Aorta (tissue), 5 donors: ENCODE measurements at regions not wholly inside any gene's neighbourhood (a gene's known extent, or its start where the extent isn't known, plus 50 kb on each side); places are given as distances from the start of the nearest gene placed in this dataset.

ENCODE experiments used
- ATAC-seq: fragments of 200-7000 bp; cut with Tn5 transposase; one replicate; pipeline ENCODE4 v1.9.1; 2022; ENCODE audit warnings: moderate library complexity; ENCODE audit not compliant: low FRiP score
- DNase-seq, 2 donors: peaks; one replicate each; pipeline ENCODE4 v3.0.0-alpha.2; 2020
- H3K27ac ChIP-seq, 2 donors: one replicate each; pipeline ENCODE4 v1.5.1; 2013; ENCODE audit warnings: low read length in 2 of 2, mild to moderate bottlenecking in 2 of 2, moderate library complexity in 2 of 2, control low read depth in 1 of 2, inconsistent platforms in 1 of 2, low read depth in 1 of 2
- H3K27me3 ChIP-seq, 2 donors: one replicate each; pipeline ENCODE4 v1.6.1; 2013; ENCODE audit warnings: control low read depth in 1 of 2, low read length in 1 of 2, mild to moderate bottlenecking in 1 of 2, moderate library complexity in 1 of 2; ENCODE audit not compliant: insufficient read depth in 2 of 2, control insufficient read depth in 1 of 2
- H3K36me3 ChIP-seq, 2 donors: one replicate each; pipeline ENCODE4 v1.6.1; 2013; ENCODE audit warnings: control low read depth in 1 of 2, low read length in 1 of 2, mild to moderate bottlenecking in 1 of 2; ENCODE audit not compliant: insufficient read depth in 2 of 2, control insufficient read depth in 1 of 2
- H3K4me1 ChIP-seq, 2 donors: one replicate each; pipeline ENCODE4 v1.6.1; 2013; ENCODE audit warnings: low read length in 2 of 2, control low read depth in 1 of 2, mild to moderate bottlenecking in 1 of 2, moderate library complexity in 1 of 2; ENCODE audit not compliant: insufficient read depth in 2 of 2, control insufficient read depth in 1 of 2
- H3K4me3 ChIP-seq, 2 donors: one replicate each; pipeline ENCODE4 v1.5.1; 2013; ENCODE audit warnings: low read length in 2 of 2, control low read depth in 1 of 2, mild to moderate bottlenecking in 1 of 2
- H3K9me3 ChIP-seq: one replicate; pipeline ENCODE4 v1.6.1; 2013; ENCODE audit warnings: mild to moderate bottlenecking, low read length; ENCODE audit not compliant: control insufficient read depth
- WGBS, 2 donors: extraction: QIAGEN DNeasy Blood & Tissue Kit; methylation state at CpG; one replicate each; pipeline ENCODE4 v1.1.7; 2013; 5-methylcytosine and 5-hydroxymethylcytosine counted together
- intact Hi-C, 2 donors: fragments of 100-400 bp; cut with DNase I; formaldehyde crosslinking; loops; one replicate each; pipeline versions ENCODE4 v1.14.2 to v1.15.0; 2022
- donor health status: healthy with polysubstance abuse.
- donor health status: Bipolar disorder and iron deficiency.
- donor health status: DM: no; HTN: no; CAD: no.
- donor health status: DM: no; HTN: no; CAD: no.
- donor health status: DM: yes; HTN: yes; CAD: no.

DNA sequence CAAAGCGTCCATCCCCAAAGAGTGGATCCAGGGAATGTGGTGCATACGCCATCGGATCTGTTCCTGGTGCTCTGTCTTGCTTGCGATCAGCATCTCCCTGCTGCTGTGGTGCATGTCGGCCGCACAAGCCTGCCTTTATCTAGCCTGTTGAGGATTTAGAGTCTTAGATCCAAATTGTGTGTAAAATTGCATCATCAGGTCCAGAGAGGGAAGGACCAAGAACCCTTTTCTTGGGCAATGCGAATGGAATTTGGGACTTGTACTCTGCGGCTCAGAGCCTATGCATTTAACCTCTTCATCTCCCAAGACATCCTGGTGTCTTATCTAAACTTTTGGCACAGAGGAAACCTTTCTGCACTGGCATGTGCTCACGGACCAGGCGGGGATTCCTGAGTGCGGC is 1238.7 kb downstream of the TBC1D22A start:
- Histone ChIP-seq H3K27ac (no peak overlapping the region), H3K4me3 (no peak overlapping the region), H3K27me3 (no peaks in the 10 kb centered on the region), H3K9me3 (no peaks in the 10 kb centered on the region), H3K4me1 (no peaks in the 10 kb centered on the region), H3K36me3 (no peaks in the 10 kb centered on the region)
- 74 to 76% methylated on average over 11 of the region's 11 CpGs for WGBS, 2 donors
- DNase-seq (no peak), ATAC-seq (no peak)
- intact Hi-C loops, result no loop called here

DNA sequence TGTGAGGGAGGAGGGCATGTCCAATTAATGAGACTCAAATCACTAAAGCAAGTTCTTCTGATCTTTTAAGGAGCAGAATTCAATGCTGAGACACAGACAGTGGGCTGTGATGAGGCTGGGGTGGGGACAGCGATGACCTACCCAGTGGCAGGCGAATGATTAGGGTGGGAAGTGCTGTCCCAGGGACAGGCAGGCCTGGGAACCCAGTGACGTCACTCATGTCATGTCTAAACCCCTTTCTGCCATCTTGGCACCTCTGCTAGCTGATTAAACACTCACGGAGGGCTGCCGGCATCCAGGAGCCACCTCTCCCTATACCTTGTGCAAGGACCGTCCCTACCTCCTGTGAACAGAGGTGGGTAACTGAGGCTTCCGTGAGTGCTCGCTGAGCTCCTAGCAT is 1235.2 kb downstream of the TBC1D22A start:
- no peak for ATAC-seq
- Histone ChIP-seq H3K27ac (no peak overlapping the region), H3K4me1 (no peaks in the 10 kb centered on the region), H3K36me3 (no peaks in the 10 kb centered on the region), H3K4me3 (no peak overlapping the region), H3K27me3 (no peaks in the 10 kb centered on the region), H3K9me3 (peaks cover 2% of the 10 kb centered on the region)
- intact Hi-C loops, result no loop called here
- WGBS, 2 donors, result 82 to 84% methylated on average over 8 of the region's 8 CpGs
- DNase-seq, result no peak

DNA sequence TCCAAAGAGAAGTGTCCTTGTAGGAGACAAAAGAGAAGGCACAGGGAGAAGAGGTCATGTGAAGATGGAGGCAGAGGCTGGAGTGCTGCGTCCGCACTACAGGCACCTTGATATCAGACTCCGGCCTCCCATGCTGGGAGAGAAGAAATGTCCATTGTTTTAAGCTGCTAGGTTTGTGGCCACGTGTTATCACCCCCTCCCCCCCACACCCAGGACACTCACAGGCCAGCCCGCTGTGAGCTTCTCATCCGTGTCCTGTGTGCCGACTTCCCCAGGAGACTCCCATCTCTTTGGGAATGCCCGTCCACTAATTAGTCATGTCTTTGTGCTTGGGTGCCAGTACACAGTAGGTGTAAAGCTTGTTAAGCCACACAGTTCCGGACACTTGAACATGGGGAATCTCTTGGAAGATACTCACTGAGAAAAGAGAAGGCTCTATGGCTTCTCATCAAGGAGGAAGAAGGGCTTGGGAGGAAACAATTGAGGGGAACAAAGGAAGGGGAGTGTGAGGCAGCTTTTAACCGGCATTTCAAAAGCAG is 1234.7 kb downstream of the TBC1D22A start:
- no peak for ATAC-seq
- H3K9me3 ChIP-seq, result peaks cover 2% of the 10 kb centered on the region
- no peak overlapping the region for H3K27ac ChIP-seq
- WGBS, 2 donors, result 70 to 78% methylated on average over 10 of the region's 10 CpGs
- no peak for DNase-seq
- H3K27me3 ChIP-seq, result no peaks in the 10 kb centered on the region
- intact Hi-C loops, result no loop called here
- no peaks in the 10 kb centered on the region for H3K36me3 ChIP-seq
- no peak overlapping the region for H3K4me3 ChIP-seq
- no peaks in the 10 kb centered on the region for H3K4me1 ChIP-seq

DNA sequence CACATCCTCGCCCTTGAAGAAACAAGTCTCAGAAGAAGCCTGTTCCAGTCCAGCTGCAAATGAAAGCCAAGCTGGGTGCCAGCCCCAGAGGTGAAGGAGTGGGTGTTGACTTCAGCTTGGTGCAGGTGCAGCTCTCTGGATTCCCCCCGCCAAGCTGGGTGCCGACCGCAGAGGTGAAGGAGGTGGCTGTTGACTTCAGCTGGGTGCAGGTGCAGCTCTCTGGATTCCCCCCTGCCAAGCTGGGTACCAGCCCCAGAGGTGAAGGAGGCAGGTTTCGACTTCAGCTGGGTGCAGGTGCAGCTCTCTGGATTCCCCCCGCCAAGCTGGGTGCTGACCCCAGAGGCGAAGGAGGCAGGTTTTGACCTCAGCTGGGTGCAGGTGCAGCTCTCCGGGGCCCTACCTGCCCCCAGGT is 1234.0 kb downstream of the TBC1D22A start:
- Histone ChIP-seq H3K27ac (no peak overlapping the region), H3K27me3 (no peaks in the 10 kb centered on the region), H3K4me1 (no peaks in the 10 kb centered on the region), H3K36me3 (no peaks in the 10 kb centered on the region), H3K4me3 (no peak overlapping the region), H3K9me3 (peaks cover 2% of the 10 kb centered on the region)
- intact Hi-C loops, result no loop called here
- no peak for DNase-seq
- ATAC-seq, result no peak
- WGBS, 2 donors, result 87 to 89% methylated on average over 7 to 8 of the region's 8 CpGs

DNA sequence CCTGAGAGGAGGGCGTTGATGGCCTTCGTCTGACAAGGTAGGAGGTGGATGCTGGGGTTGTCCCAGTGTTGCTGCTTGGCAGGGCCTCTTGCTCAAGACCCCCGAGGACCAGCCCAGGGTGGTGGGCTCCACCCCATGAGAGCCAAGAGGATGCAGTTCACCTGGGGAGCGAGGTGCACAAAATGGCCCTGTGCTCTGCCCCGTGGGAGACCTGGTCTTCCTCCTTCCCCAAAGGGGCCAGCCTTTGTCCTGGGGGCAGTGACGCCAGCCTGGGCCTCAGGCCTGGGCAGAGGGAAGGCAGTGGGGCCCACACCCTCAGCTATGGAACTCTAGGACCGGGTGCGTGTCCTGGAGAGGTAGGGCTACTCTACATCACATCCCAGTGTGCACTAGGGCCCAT is 1233.3 kb downstream of the TBC1D22A start:
- Histone ChIP-seq H3K27me3 (no peaks in the 10 kb centered on the region), H3K4me3 (no peak overlapping the region), H3K4me1 (no peaks in the 10 kb centered on the region), H3K9me3 (peaks cover 4% of the 10 kb centered on the region), H3K27ac (no peak overlapping the region), H3K36me3 (no peaks in the 10 kb centered on the region)
- DNase-seq (no peak), ATAC-seq (no peak)
- intact Hi-C loops, result no loop called here
- WGBS, 2 donors, result 79 to 81% methylated on average over 8 of the region's 8 CpGs

DNA sequence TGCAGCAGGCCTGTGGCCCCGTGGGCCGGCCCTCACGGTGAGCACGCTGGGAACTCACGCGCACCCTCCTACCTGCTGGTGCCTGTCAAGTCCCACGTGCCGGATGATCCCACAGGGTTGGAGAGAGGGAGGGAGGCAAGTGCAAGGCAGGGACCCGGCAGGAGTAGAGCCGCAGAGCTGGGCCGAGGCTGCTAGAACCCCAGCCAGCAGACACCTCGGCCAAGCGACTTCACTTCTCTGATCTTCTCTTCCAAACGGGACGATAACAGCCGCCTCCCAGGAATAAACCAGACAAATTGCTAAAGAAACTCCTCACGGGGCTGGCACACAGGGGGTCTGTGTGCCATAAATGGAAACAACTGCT is 1232.8 kb downstream of the TBC1D22A start:
- 88 to 89% methylated on average over 17 of the region's 17 CpGs for WGBS, 2 donors
- no peak overlapping the region for H3K4me3 ChIP-seq
- DNase-seq, result no peak
- intact Hi-C loops, result no loop called here
- H3K9me3 ChIP-seq, result peaks cover 4% of the 10 kb centered on the region
- ATAC-seq, result no peak
- H3K27me3 ChIP-seq, result no peaks in the 10 kb centered on the region
- H3K4me1 ChIP-seq, result no peaks in the 10 kb centered on the region
- H3K36me3 ChIP-seq, result no peaks in the 10 kb centered on the region
- H3K27ac ChIP-seq, result no peak overlapping the region

DNA sequence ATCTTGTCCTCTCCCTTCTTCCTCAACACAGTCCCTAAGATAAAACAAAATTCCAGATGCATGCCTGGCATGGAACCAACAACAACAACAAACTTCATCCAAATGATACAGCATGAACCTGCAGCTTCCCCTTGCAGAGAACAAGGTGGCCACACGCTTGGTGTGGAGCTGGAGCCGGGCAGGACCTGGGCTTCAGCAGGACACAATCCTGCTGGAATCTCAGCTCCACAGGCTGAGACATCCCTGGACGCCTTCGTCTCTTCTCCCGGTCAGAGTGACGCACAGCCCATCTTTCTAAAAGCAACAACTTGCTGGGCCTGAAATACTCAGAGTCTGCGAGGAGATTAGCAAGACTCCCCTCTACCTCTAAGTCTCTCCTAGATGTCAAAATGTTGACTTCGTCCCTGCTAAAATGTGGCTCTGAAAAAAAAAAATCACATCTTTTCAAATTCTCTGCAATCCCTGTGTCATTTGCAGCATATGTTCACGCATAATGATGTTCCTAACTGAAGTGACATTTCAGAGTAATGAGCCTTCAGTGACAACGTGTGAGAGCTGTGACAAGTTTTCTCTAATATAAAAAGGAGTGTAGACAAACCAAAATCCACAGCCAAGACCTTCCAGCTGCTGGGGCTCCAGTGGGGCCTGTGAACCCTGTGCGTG is 1232.3 kb downstream of the TBC1D22A start:
- intact Hi-C loops, result no loop called here
- WGBS, 2 donors, result 69 to 79% methylated on average over 11 of the region's 11 CpGs
- DNase-seq (no peak), ATAC-seq (no peak)
- Histone ChIP-seq H3K4me3 (no peak overlapping the region), H3K27ac (no peak overlapping the region), H3K36me3 (no peaks in the 10 kb centered on the region), H3K4me1 (no peaks in the 10 kb centered on the region), H3K9me3 (peaks cover 4% of the 10 kb centered on the region), H3K27me3 (no peaks in the 10 kb centered on the region)

DNA sequence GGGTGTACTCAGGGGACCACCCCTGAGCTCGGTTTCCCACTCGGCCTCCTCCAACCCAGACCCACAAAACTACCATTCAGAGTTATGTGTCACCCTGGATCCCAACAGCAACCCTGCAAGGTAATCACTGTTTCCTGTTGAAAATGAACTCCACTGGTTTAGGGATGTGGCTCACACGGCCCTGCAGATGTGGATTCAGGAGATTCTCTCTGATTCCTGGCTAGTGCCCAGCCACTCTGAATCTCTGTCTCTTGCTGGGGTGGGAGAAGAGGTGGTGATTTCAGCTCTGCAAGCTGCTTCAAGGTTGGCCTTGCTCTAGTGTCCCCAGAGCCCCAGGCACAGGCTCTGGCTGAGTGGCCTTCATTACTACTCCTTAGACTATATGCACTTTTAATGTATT is 1231.6 kb downstream of the TBC1D22A start:
- ATAC-seq (no peak), DNase-seq (no peak)
- no peak overlapping the region for H3K27ac ChIP-seq
- no peaks in the 10 kb centered on the region for H3K27me3 ChIP-seq
- intact Hi-C loops, result no loop called here
- no peaks in the 10 kb centered on the region for H3K4me1 ChIP-seq
- peaks cover 4% of the 10 kb centered on the region for H3K9me3 ChIP-seq
- no peaks in the 10 kb centered on the region for H3K36me3 ChIP-seq
- 64 to 72% methylated on average over 3 of the region's 3 CpGs for WGBS, 2 donors
- H3K4me3 ChIP-seq, result no peak overlapping the region

DNA sequence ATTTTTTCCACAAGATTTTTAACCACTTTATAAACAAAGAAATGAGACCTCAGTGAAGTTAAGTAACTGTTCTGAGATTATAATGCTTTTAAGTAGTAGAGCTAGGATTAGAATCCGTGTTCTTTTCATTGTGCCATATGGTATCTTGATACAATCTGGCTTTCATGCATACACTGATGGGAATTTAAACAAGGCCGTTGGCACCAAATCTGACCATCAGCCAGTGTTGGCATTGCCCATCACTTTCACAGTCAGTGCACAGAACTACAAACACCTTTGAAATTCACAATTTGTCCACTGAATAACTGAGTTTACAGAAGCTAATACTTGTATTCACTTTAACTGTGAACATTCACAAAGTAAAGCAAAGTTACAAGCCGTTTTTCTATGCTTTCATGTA is 1228.0 kb downstream of the TBC1D22A start:
- 52 to 55% methylated on average over 3 of the region's 3 CpGs for WGBS, 2 donors
- H3K36me3 ChIP-seq, result no peaks in the 10 kb centered on the region
- no peaks in the 10 kb centered on the region for H3K27me3 ChIP-seq
- no peak for ATAC-seq
- no peak for DNase-seq
- peaks cover 8% of the 10 kb centered on the region for H3K9me3 ChIP-seq
- H3K27ac ChIP-seq, result no peak overlapping the region
- no peak overlapping the region for H3K4me3 ChIP-seq
- no peaks in the 10 kb centered on the region for H3K4me1 ChIP-seq
- intact Hi-C loops, result no loop called here
